Neural cell (in vitro differentiated cells): ENCODE measurements at regions not wholly inside any gene's neighbourhood (a gene's known extent, or its start where the extent isn't known, plus 50 kb on each side); places are given as distances from the start of the nearest gene placed in this dataset.

Experiments used
- H2AFZ ChIP-seq: fragments of 200-600, 300-800 bp; sonication (generic), shearing (Covaris generic); 2 replicates; pipeline ENCODE4 v1.6.0; 2014; ENCODE audit warnings: low read depth, mild to moderate bottlenecking, antibody characterized with exemption, low read length, moderate library complexity
- H3F3A ChIP-seq: fragments of 200-600 bp; shearing (Covaris generic); 2 replicates; pipeline ENCODE4 v1.6.1; 2016; ENCODE audit warnings: mild to moderate bottlenecking, moderate library complexity, mixed read lengths, antibody characterized with exemption, low read length; ENCODE audit not compliant: insufficient read depth, poor library complexity, severe bottlenecking
- H3K27ac ChIP-seq: fragments of 200-600, 300-800 bp; sonication (generic), shearing (Covaris generic); 2 replicates; pipeline ENCODE4 v1.5.1; 2014; ENCODE audit warnings: mild to moderate bottlenecking, low read length, moderate library complexity
- H3K27me3 ChIP-seq: fragments of 300-800, 200-600 bp; sonication (generic), shearing (Covaris generic); 2 replicates; pipeline ENCODE4 v1.6.0; 2014; ENCODE audit warnings: mild to moderate bottlenecking, low read depth, low read length, moderate library complexity; ENCODE audit not compliant: insufficient read depth
- H3K36me3 ChIP-seq: fragments of 300-800, 200-600 bp; sonication (generic), shearing (Covaris generic); 2 replicates; pipeline ENCODE4 v1.5.1; 2014; ENCODE audit warnings: mild to moderate bottlenecking, antibody characterized with exemption, low read length, moderate library complexity; ENCODE audit not compliant: insufficient read depth
- H3K4me2 ChIP-seq: fragments of 300-800, 200-600 bp; sonication (generic), shearing (Covaris generic); 2 replicates; pipeline ENCODE4 v1.6.0; 2014; ENCODE audit warnings: mild to moderate bottlenecking, low read length
- H3K4me3 ChIP-seq: fragments of 300-800, 200-600 bp; sonication (generic), shearing (Covaris generic); 2 replicates; pipeline ENCODE4 v1.5.1; 2014; ENCODE audit warnings: mild to moderate bottlenecking, low read length, moderate library complexity
- H3K79me2 ChIP-seq: fragments of 200-600 bp; shearing (Covaris generic); replicated peaks from 2 replicates; pipeline ENCODE4 v1.6.0; 2014; ENCODE audit warnings: mild to moderate bottlenecking, low read length, moderate library complexity; ENCODE audit not compliant: insufficient read depth
- H3K9ac ChIP-seq: fragments of 300-800, 200-600 bp; sonication (generic), shearing (Covaris generic); 2 replicates; pipeline ENCODE4 v1.6.1; 2016; ENCODE audit warnings: mild to moderate bottlenecking, low read length, mixed read lengths
- H3K9me2 ChIP-seq: fragments of 200-600 bp; shearing (Covaris generic); 2 replicates; pipeline ENCODE4 v1.6.1; 2016; ENCODE audit warnings: mild to moderate bottlenecking, low read length, mixed read lengths; ENCODE audit not compliant: insufficient read depth
- H3K9me3 ChIP-seq: fragments of 200-600, 300-800 bp; sonication (generic), shearing (Covaris generic); 2 replicates; pipeline ENCODE4 v1.6.1; 2016; ENCODE audit warnings: mild to moderate bottlenecking, mixed run types, low read length, moderate library complexity, mixed read lengths
- H4K20me1 ChIP-seq: fragments of 200-600 bp; shearing (Covaris generic); 2 replicates; pipeline ENCODE4 v1.6.1; 2016; ENCODE audit warnings: mild to moderate bottlenecking, mixed run types; ENCODE audit not compliant: insufficient read depth
- EP300 ChIP-seq: fragments of 450-650 bp; conservative IDR thresholded peaks from 2 replicates; pipeline ENCODE4 v1.6.1; 2014; ENCODE audit warnings: antibody characterized with exemption, mild to moderate bottlenecking, moderate library complexity; ENCODE audit not compliant: poor library complexity, severe bottlenecking
- EZH2 ChIP-seq: fragments of 200-600, 300-800 bp; shearing (Covaris generic), sonication (generic); IDR thresholded peaks from 2 replicates; pipeline ENCODE4 v1.6.1; 2014; ENCODE audit warnings: antibody characterized with exemption, low read length, borderline replicate concordance, mild to moderate bottlenecking; ENCODE audit not compliant: insufficient read depth, poor library complexity, severe bottlenecking
- MXI1 ChIP-seq: fragments of 450-650 bp; conservative IDR thresholded peaks from 2 replicates; pipeline ENCODE4 v1.6.1; 2014; ENCODE audit warnings: antibody characterized with exemption, mild to moderate bottlenecking; ENCODE audit not compliant: poor library complexity, severe bottlenecking
- POLR2AphosphoS5 ChIP-seq: IDR thresholded peaks from 2 replicates; pipeline ENCODE4 v1.6.1; 2012
- RAD21 ChIP-seq: fragments of 450-650 bp; conservative IDR thresholded peaks from 2 replicates; pipeline ENCODE4 v1.6.1; 2014; ENCODE audit warnings: antibody characterized with exemption, mild to moderate bottlenecking, moderate library complexity
- SMC3 ChIP-seq: fragments of 450-650 bp; conservative IDR thresholded peaks from 2 replicates; pipeline ENCODE4 v1.6.1; 2014; ENCODE audit warnings: antibody characterized with exemption, mild to moderate bottlenecking, moderate library complexity; ENCODE audit not compliant: poor library complexity
- TAF1 ChIP-seq: IDR thresholded peaks from 2 replicates; pipeline ENCODE4 v1.6.1; 2012; ENCODE audit warnings: low read depth
- TF ChIP-seq, protein P1 (sequence below): IDR thresholded peaks from 2 replicates; pipeline ENCODE4 v1.6.1; 2012; ENCODE audit warnings: borderline replicate concordance
- TF ChIP-seq, protein P2 (sequence below): fragments of 450-650 bp; IDR thresholded peaks from 2 replicates; pipeline ENCODE4 v1.5.1; 2014; ENCODE audit warnings: antibody characterized with exemption, mild to moderate bottlenecking, moderate library complexity; ENCODE audit not compliant: poor library complexity, severe bottlenecking

DNA sequence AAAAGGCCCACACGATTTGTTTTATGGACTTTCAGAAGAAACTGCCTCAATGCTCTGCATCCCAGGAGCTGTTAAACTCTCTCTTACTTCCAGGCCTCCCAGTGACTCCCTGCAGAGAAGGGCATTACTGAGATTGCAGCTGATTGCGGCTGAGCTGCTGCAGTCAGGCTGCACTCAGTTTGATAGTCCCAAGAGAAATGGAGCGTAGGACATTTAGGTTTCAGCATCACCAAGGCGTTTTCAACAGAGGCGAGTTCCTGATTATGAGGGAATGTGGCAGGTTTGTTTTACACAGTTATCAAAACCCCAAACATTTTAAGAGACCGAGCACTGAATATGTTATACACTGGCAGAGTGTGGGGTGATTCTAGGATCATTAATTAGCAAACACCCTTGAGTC, 145.6 kb downstream of the TBX18 start:
- H3K9me3 ChIP-seq: no peaks in the 10 kb centered on the region
- TF ChIP-seq EZH2 (no peak), MXI1 (no peak), RAD21 (no peak), SMC3 (no peak), POLR2AphosphoS5 (peak; percentile 51), EP300 (no peak), TAF1 (no peak)
- TF ChIP-seq, protein P1, sequence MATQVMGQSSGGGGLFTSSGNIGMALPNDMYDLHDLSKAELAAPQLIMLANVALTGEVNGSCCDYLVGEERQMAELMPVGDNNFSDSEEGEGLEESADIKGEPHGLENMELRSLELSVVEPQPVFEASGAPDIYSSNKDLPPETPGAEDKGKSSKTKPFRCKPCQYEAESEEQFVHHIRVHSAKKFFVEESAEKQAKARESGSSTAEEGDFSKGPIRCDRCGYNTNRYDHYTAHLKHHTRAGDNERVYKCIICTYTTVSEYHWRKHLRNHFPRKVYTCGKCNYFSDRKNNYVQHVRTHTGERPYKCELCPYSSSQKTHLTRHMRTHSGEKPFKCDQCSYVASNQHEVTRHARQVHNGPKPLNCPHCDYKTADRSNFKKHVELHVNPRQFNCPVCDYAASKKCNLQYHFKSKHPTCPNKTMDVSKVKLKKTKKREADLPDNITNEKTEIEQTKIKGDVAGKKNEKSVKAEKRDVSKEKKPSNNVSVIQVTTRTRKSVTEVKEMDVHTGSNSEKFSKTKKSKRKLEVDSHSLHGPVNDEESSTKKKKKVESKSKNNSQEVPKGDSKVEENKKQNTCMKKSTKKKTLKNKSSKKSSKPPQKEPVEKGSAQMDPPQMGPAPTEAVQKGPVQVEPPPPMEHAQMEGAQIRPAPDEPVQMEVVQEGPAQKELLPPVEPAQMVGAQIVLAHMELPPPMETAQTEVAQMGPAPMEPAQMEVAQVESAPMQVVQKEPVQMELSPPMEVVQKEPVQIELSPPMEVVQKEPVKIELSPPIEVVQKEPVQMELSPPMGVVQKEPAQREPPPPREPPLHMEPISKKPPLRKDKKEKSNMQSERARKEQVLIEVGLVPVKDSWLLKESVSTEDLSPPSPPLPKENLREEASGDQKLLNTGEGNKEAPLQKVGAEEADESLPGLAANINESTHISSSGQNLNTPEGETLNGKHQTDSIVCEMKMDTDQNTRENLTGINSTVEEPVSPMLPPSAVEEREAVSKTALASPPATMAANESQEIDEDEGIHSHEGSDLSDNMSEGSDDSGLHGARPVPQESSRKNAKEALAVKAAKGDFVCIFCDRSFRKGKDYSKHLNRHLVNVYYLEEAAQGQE: peak; percentile 44
- TF ChIP-seq, protein P2, sequence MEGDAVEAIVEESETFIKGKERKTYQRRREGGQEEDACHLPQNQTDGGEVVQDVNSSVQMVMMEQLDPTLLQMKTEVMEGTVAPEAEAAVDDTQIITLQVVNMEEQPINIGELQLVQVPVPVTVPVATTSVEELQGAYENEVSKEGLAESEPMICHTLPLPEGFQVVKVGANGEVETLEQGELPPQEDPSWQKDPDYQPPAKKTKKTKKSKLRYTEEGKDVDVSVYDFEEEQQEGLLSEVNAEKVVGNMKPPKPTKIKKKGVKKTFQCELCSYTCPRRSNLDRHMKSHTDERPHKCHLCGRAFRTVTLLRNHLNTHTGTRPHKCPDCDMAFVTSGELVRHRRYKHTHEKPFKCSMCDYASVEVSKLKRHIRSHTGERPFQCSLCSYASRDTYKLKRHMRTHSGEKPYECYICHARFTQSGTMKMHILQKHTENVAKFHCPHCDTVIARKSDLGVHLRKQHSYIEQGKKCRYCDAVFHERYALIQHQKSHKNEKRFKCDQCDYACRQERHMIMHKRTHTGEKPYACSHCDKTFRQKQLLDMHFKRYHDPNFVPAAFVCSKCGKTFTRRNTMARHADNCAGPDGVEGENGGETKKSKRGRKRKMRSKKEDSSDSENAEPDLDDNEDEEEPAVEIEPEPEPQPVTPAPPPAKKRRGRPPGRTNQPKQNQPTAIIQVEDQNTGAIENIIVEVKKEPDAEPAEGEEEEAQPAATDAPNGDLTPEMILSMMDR: no peak
- no peaks in the 10 kb centered on the region for H4K20me1 ChIP-seq
- H3F3A ChIP-seq: no peaks in the 10 kb centered on the region
- no peak overlapping the region for H3K9ac ChIP-seq
- no peaks in the 10 kb centered on the region for H3K27me3 ChIP-seq
- no peaks in the 10 kb centered on the region for H3K79me2 ChIP-seq
- H3K4me3 ChIP-seq: no peak overlapping the region
- H3K9me2 ChIP-seq: no peaks in the 10 kb centered on the region
- no peak overlapping the region for H3K4me2 ChIP-seq
- H3K27ac ChIP-seq: no peak overlapping the region
- H3K36me3 ChIP-seq: no peaks in the 10 kb centered on the region
- no peak overlapping the region for H2AFZ ChIP-seq

DNA sequence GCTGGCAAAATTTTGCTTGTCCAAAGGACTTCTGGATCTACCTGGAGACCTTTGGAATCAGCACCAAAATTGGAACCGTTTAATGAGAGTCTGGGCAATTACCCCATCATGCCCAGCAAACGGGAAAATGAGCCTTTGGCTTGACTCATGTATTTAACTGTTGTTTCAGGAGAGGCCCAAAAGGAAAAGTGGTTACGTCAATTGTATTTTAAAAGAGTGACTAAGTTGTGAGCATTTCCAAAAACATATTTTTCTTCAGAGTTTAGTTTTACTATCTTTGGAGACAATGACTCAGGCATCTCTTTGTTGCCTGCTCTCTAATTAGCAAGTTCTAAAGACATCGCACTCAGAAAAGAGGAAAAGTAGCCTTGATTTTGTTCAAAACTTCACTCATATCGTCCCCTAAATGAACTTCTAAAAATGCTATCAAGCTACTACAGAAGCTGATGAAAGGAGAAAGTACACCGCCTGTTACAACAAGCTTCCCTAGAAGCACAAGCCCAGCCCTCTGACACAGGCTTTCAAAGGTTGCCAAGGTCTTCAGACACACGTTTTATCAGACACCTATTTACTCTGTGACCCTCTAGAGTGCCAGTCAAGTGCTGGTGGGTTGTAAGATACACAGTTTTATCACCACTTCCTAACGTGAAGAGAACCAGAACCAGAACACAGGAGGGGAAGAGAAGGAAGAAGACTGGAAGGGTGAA, 146.2 kb downstream of the TBX18 start:
- Histone ChIP-seq H3K79me2 (no peaks in the 10 kb centered on the region), H2AFZ (no peak overlapping the region), H3K27me3 (no peaks in the 10 kb centered on the region), H3K36me3 (no peaks in the 10 kb centered on the region), H3K4me2 (no peak overlapping the region), H3K27ac (no peak overlapping the region), H3K9me2 (no peaks in the 10 kb centered on the region), H3F3A (no peaks in the 10 kb centered on the region), H4K20me1 (no peaks in the 10 kb centered on the region), H3K4me3 (no peak overlapping the region), H3K9ac (no peak overlapping the region), H3K9me3 (no peaks in the 10 kb centered on the region)
- TF ChIP-seq EP300: no peak
- TF ChIP-seq TAF1: no peak
- TF ChIP-seq SMC3: no peak
- TF ChIP-seq MXI1: no peak
- no peak for TF ChIP-seq RAD21
- no peak for TF ChIP-seq EZH2
- no peak for TF ChIP-seq POLR2AphosphoS5
- TF ChIP-seq, protein P1: no peak
- TF ChIP-seq, protein P2: no peak
